GM10266 (cell line): ENCODE measurements at regions not wholly inside any gene's neighbourhood (a gene's known extent, or its start where the extent isn't known, plus 50 kb on each side); places are given as distances from the start of the nearest gene placed in this dataset.

ENCODE experiments used
- DNase-seq: peaks from one replicate; pipeline ENCODE4 v3.0.0; 2012; ENCODE audit errors: extremely low spot score
- CTCF ChIP-seq: IDR thresholded peaks from 2 replicates; pipeline ENCODE4 v1.5.1; 2012; ENCODE audit warnings: mild to moderate bottlenecking, low read depth; ENCODE audit not compliant: control insufficient read depth, insufficient read depth; ENCODE audit errors: missing control alignments

- TF ChIP-seq CTCF, result no peak
- DNase-seq, result no peak
These were observed 719.8 kb downstream of the INHBA start for GRCh38 chr7:40983111-40983510.

DNA sequence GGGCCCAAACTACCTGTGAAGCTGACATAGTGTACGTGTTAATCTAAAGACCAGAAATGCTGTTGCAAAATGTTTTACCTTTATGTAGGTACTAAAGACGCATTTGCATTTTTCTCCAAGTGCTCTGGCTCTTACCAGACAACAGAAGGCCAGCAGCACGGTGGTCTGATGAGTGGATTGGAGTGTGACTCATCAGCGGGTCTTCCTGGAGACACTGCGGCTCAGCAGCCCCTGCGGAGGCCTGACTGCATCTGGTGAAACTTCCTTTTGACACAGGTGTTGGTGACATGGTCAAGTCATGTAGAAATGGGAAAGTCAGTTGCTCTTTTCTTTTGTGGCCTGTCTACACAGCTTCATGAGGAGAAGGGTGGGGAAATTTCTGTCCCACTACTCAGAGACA lies 723.6 kb downstream of the INHBA start:
- no peak for DNase-seq
- no peak for TF ChIP-seq CTCF

GRCh38 chr7:40978047-40978446 lies 724.8 kb downstream of the INHBA start:
- TF ChIP-seq CTCF, result no peak
- no peak for DNase-seq

DNA sequence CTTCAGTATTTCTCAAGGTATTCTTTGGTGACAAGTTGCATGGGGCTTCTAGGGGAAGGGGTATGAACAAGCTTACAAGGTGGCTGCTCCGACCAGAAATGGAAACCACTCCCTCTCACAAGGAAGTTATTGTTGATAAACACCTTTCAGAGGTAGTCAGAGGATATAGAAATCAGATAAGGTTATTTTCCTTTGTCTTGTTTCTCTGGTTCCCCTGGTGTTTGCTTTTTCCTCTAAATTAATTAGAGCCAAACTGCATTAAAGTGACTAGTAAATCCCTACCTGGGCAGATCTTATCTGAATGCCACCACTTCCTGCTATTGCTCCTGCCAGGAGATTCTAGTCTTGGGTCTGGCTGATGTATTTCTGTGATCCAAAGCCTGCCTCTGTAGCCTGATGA lies 725.4 kb downstream of the INHBA start:
- TF ChIP-seq CTCF, result no peak

DNA sequence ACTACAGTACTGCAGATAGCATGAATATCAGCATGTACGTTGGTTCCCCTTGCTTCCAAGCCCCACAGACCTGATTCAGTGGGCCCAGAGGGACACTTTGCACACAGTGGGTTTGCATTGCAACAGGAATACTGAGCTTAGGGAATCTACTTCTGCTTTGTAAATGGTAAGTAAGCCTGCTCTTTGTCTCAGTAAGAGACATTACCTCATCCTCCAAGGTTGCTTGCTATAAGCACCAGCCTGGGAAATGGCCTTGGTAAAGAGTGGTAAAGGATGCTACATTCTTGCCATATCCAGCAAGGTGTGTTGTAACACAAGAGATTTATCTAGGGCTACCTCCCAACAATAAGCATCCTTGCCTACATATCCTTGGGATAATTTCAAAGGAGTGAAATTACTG lies 730.5 kb downstream of the INHBA start:
- TF ChIP-seq CTCF, result no peak
- no peak for DNase-seq

More for the DNA sequence above, 725.4 kb downstream of the INHBA start:
- DNase-seq, result no peak

DNA sequence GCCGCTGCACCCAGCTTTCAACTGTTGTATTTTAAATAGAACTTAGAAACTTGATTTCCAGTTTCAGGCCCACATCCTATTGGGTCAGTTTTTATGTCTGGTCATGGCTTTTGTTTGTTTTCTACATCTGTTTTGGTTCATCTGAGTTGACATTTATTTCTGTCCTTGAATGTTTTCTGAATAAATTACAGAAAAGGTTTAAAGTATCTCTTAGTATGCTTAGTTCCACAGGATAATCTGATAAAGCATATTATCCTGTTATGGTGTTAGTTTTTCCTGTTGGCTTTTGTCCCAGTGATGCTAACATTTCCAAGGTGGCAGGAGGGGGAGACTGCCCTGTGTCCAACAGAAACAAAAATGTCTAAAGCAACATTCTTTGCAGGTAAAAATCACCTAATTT lies 733.2 kb downstream of the INHBA start:
- TF ChIP-seq CTCF, result no peak
- DNase-seq, result no peak

DNA sequence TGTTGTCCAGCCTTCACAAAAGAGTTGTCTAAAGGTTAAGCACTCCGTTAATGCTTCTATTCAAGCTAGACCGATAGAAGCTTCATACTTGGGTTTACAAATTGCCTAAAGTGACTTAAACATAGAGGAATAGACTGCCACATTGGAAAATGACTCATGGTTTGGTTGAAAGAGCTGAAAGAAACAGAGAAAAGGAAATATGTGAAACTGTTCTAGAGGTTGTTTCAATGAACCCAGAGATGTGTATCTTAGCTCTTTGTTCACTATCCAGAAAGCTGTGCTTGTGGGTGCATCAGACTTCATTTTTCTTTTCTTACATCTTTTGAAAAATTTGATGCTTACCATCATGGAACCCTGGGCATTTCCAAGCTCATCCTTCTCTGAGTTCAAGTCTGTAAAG lies 736.2 kb downstream of the INHBA start:
- DNase-seq, result no peak

More for the DNA sequence above, 736.2 kb downstream of the INHBA start:
- no peak for TF ChIP-seq CTCF
